ENCODE measurements at regions not wholly inside any gene's neighbourhood (a gene's known extent, or its start where the extent isn't known, plus 50 kb on each side); places are given as distances from the start of the nearest gene placed in this dataset.

DNA sequence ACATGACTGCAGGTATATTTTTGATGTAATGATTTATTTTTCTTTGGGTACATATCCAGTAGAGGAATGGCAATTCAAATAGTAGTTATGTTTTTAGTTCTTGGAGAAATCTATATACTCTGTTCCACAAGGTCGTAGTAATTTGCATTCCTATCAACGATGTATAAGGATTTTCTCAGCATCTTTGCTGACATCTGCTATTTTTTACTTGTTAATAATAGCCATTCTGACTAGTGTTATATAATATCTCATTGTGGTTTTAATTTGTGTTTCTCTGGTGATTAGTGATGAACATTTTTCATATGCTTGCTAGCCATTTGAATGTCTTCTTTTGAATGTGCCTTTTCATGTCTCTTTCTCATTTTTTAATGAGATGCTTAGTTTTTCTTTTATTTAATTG, 292.1 kb upstream of the RGS18 start:
- 87 to 95% methylated on average over 2 of the region's 2 CpGs for WGBS, 2 donors
- no peak for DNase-seq
- TF ChIP-seq, protein P1, sequence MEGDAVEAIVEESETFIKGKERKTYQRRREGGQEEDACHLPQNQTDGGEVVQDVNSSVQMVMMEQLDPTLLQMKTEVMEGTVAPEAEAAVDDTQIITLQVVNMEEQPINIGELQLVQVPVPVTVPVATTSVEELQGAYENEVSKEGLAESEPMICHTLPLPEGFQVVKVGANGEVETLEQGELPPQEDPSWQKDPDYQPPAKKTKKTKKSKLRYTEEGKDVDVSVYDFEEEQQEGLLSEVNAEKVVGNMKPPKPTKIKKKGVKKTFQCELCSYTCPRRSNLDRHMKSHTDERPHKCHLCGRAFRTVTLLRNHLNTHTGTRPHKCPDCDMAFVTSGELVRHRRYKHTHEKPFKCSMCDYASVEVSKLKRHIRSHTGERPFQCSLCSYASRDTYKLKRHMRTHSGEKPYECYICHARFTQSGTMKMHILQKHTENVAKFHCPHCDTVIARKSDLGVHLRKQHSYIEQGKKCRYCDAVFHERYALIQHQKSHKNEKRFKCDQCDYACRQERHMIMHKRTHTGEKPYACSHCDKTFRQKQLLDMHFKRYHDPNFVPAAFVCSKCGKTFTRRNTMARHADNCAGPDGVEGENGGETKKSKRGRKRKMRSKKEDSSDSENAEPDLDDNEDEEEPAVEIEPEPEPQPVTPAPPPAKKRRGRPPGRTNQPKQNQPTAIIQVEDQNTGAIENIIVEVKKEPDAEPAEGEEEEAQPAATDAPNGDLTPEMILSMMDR (IDR thresholded peaks at IDR 0.05): no peak
- TF ChIP-seq POLR2A (IDR thresholded peaks at IDR 0.05) (no peak), POLR2AphosphoS5 (IDR thresholded peaks at IDR 0.05) (no peak), EP300 (IDR thresholded peaks at IDR 0.05) (no peak)

DNA sequence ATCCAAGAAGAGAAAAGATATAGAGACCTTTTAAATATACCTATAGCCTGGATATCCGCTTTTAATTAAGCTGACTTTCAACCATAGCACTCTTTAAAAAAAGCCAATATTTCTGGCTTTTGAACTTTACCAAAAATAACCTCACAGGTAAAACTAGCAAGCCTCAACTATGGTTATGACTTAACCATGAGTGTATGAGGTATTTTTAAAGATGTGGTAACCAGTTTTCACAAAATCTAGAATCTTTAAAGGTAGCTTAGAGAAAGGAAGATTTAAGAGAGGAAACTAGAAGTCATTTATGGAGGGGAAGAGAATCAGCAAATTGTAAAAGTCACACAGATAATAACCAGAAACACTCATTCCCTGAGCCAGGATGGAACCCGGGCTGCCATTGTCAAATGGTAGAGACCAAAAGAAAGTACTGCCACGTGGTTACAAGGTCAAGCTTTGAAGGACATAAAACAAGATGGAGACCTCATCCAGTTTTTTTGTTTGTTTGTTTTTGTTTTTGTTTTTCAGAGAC, 288.4 kb upstream of the RGS18 start:
- Histone ChIP-seq H3K9me3 (no peaks in the 10 kb centered on the region), H3K36me3 (no peaks in the 10 kb centered on the region), H3K4me1 (no peaks in the 10 kb centered on the region), H3K27me3 (no peaks in the 10 kb centered on the region), H3K4me3 (no peak overlapping the region), H3K27ac (no peak overlapping the region)
- DNase-seq: no peak
- no peak for ATAC-seq (ENCODE audit: low FRiP score in 2 of 2)
- TF ChIP-seq POLR2AphosphoS5 (IDR thresholded peaks at IDR 0.05) (no peak), EP300 (IDR thresholded peaks at IDR 0.05) (no peak), POLR2A (IDR thresholded peaks at IDR 0.05) (no peak)
- TF ChIP-seq, protein P1 (IDR thresholded peaks at IDR 0.05): no peak
- 85 to 90% methylated on average over 3 of the region's 3 CpGs for WGBS, 2 donors

More for the DNA sequence above, 292.1 kb upstream of the RGS18 start:
- H3K27ac ChIP-seq: no peak overlapping the region
- no peak overlapping the region for H3K4me3 ChIP-seq
- no peaks in the 10 kb centered on the region for H3K27me3 ChIP-seq
- H3K9me3 ChIP-seq: peaks cover 0 to 2% (median 0%) of the 10 kb centered on the region in 4 donors
- no peaks in the 10 kb centered on the region for H3K4me1 ChIP-seq
- ATAC-seq (ENCODE audit: low FRiP score in 2 of 2): no peak
- H3K36me3 ChIP-seq: no peaks in the 10 kb centered on the region

GRCh38 chr1:191870490-191870889, 287.8 kb upstream of the RGS18 start:
- no peaks in the 10 kb centered on the region for H3K4me1 ChIP-seq
- no peaks in the 10 kb centered on the region for H3K27me3 ChIP-seq
- no peaks in the 10 kb centered on the region for H3K9me3 ChIP-seq
- ATAC-seq (ENCODE audit: low FRiP score in 2 of 2) (no peak), DNase-seq (no peak)
- no peak overlapping the region for H3K4me3 ChIP-seq
- H3K36me3 ChIP-seq: no peaks in the 10 kb centered on the region
- TF ChIP-seq, protein P1 (IDR thresholded peaks at IDR 0.05): no peak
- TF ChIP-seq EP300 (IDR thresholded peaks at IDR 0.05) (no peak), POLR2AphosphoS5 (IDR thresholded peaks at IDR 0.05) (no peak), POLR2A (IDR thresholded peaks at IDR 0.05) (no peak)
- WGBS, 2 donors: 80% methylated on average over 3 of the region's 3 CpGs
- no peak overlapping the region for H3K27ac ChIP-seq

- Histone ChIP-seq H3K27me3 (no peaks in the 10 kb centered on the region), H3K36me3 (no peaks in the 10 kb centered on the region), H3K4me1 (no peaks in the 10 kb centered on the region), H3K4me3 (no peak overlapping the region), H3K9me3 (no peaks in the 10 kb centered on the region), H3K27ac (no peak overlapping the region)
- ATAC-seq (ENCODE audit: low FRiP score in 2 of 2) (no peak), DNase-seq (no peak)
- 88 to 95% methylated on average over 1 of the region's 1 CpG for WGBS, 2 donors
- TF ChIP-seq, protein P1 (IDR thresholded peaks at IDR 0.05): no peak
- TF ChIP-seq POLR2A (IDR thresholded peaks at IDR 0.05) (no peak), EP300 (IDR thresholded peaks at IDR 0.05) (no peak), POLR2AphosphoS5 (IDR thresholded peaks at IDR 0.05) (no peak)
Observed at GRCh38 chr1:191875994-191876393, 282.3 kb upstream of the RGS18 start.

DNA sequence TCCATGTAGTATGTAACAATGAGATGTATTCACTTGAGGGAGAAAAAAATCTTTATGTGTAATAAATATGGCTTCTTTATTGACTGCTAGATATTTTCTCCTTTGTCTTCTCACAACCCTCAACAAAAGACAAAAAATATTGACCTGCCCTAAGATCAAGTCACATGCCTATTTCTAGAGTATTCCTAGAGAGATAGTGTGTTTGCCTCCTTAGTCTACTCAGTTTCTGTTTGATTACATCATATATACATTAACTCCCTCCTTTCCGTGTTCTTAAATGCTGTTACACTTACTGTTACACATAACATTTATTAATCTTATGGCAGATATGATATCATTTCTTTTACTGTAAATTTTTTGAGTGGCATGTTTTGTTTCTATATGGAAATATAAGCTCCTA, 281.6 kb upstream of the RGS18 start:
- TF ChIP-seq POLR2AphosphoS5 (IDR thresholded peaks at IDR 0.05) (no peak), EP300 (IDR thresholded peaks at IDR 0.05) (no peak), POLR2A (IDR thresholded peaks at IDR 0.05) (no peak)
- TF ChIP-seq, protein P1 (IDR thresholded peaks at IDR 0.05): no peak
- no peak overlapping the region for H3K27ac ChIP-seq
- no peak for ATAC-seq (ENCODE audit: low FRiP score in 2 of 2)
- H3K27me3 ChIP-seq: no peaks in the 10 kb centered on the region
- no peak overlapping the region for H3K4me3 ChIP-seq
- no peaks in the 10 kb centered on the region for H3K36me3 ChIP-seq
- no peak for DNase-seq
- H3K4me1 ChIP-seq: no peaks in the 10 kb centered on the region
- 74 to 84% methylated on average over 1 of the region's 1 CpG for WGBS, 2 donors
- H3K9me3 ChIP-seq: no peaks in the 10 kb centered on the region

All from upper lobe of left lung (tissue), 6 donors.